ENCODE measurements at regions not wholly inside any gene's neighbourhood (a gene's known extent, or its start where the extent isn't known, plus 50 kb on each side); places are given as distances from the start of the nearest gene placed in this dataset.

DNA sequence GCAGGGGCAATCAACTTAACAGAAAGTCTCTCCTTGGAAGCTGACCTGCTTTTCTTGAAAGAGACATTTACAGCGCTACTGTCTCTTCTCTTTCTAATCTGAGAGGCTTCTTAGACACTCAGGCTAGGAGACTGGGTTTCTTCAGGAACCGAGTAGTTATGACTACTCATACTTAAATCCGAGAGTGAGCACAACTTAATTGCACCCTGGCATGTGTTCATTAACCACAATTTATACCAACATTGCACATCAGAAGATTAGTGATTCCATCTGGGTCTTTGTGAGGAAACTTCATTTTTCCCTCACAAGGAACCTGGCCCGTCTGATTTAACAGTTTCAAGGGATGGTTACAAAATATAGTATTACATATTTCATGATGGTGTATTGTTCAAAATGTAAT lies 176.9 kb downstream of the UBE2E3 start:
- DNase-seq (ENCODE audit: low read depth in 1 of 2, low spot score in 1 of 2), result no peak
- TF ChIP-seq JUND (IDR thresholded peaks at IDR 0.05; ENCODE audit: low read depth), result no peak
- in situ Hi-C loops (cut with HindIII; ENCODE audit: low pct_unique_long_range_greater_than_20kb, low sequenced_read_pairs), result no loop called here

DNA sequence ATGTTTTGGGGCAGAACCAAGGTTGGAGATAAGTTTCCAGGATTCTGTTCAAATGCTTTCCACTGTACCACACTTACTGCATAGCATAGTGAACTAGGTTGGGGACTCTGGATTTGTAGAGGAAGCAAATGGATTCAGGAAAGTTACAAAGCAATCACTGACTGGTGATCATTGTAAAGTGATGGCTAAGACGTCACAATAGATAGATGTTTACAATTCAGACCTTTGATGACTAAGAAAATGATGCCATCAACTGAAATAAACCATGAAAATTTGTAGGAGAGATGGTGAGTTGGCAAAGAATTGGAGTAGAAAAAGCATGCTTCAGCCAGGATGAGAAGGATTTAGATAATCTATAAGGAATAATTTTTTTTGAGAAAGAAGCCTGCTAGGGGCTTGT lies 178.0 kb downstream of the UBE2E3 start:
- DNase-seq (ENCODE audit: low read depth in 1 of 2, low spot score in 1 of 2), result no peak
- TF ChIP-seq JUND (IDR thresholded peaks at IDR 0.05; ENCODE audit: low read depth), result no peak
- in situ Hi-C loops (cut with HindIII; ENCODE audit: low pct_unique_long_range_greater_than_20kb, low sequenced_read_pairs), result no loop called here

DNA sequence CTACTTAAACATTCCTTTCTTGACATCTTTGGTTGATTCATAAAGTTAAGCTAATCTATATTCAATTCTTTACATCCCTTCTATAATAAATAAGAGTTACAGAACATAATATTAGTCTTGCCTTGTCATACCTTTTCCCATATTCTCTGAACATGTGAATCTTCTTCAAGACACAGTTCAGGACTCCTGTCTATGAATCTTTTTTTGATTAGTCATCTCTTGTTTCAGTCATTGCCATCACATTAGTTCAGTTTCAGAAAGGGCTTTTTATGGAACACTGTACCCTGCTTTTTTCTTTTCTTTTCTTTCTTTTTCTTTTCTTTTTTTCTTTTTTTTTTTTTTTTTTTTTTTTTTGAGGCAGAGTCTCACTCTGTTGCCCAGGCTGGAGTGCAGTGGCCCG lies 181.2 kb downstream of the UBE2E3 start:
- in situ Hi-C loops (cut with HindIII; ENCODE audit: low pct_unique_long_range_greater_than_20kb, low sequenced_read_pairs), result no loop called here
- DNase-seq (ENCODE audit: low read depth in 1 of 2, low spot score in 1 of 2), result no peak

DNA sequence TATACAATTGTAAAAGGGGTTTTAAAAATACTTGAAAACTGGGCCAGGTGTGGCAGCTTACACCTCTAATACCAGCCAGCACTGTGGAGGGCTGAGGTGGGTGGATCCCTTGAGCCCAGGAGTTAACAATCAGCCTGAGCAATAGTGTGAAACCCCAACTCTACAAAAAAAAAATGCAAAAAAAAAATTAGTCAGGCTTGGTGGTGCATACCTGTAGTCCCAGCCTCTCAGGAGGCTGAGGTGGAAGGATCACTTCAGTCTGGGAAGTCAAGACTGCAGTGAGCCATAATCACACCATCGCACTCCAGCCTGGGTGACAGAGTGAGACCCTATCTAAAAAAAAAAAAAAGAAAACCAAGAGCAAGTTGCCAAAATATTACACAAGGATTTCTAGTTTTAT lies 182.7 kb downstream of the UBE2E3 start:
- TF ChIP-seq JUND (IDR thresholded peaks at IDR 0.05; ENCODE audit: low read depth), result no peak

More for the DNA sequence above, 181.2 kb downstream of the UBE2E3 start:
- TF ChIP-seq JUND (IDR thresholded peaks at IDR 0.05; ENCODE audit: low read depth), result no peak

DNA sequence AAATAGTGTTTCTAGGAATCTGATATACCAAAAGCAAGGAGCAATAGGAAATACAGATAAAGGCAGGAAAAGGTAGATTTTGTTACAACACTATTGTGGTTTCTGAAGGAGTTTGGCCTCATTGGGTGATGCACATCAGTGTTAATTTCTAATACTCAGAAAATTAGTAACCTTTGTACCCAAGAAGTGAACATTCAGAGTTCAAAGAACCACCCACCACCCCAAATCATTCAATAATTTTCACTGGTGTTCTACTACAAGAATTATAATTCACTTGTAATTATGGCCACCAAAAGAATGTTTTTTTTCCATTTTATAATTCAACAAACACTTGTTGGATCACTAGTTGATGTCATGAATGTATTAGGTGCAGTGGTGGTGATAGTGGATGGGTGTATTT lies 183.3 kb downstream of the UBE2E3 start:
- no peak for TF ChIP-seq JUND (IDR thresholded peaks at IDR 0.05; ENCODE audit: low read depth)
- in situ Hi-C loops (cut with HindIII; ENCODE audit: low pct_unique_long_range_greater_than_20kb, low sequenced_read_pairs), result no loop called here
- no peak for DNase-seq (ENCODE audit: low read depth in 1 of 2, low spot score in 1 of 2)

More for the DNA sequence above, 182.7 kb downstream of the UBE2E3 start:
- in situ Hi-C loops (cut with HindIII; ENCODE audit: low pct_unique_long_range_greater_than_20kb, low sequenced_read_pairs), result no loop called here
- no peak for DNase-seq (ENCODE audit: low read depth in 1 of 2, low spot score in 1 of 2)

DNA sequence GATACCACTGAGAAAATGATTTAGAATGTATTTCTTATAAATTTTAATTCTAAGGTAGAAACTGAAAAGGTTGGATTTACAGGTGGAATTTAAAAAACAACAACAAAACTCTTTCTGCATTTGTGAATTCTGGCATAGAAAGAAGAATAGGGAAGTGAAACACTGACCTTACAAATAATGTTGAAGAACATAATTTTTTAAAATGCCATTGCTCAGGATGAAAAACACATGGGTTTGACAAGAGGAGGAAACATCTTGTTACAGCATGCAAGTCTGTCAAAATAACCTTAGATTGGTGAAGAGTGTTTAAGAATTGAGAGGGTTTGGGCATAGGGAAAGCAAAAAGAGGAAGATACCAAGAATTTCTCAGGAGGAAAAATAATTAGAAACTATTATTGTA lies 184.3 kb downstream of the UBE2E3 start:
- in situ Hi-C loops (cut with HindIII; ENCODE audit: low pct_unique_long_range_greater_than_20kb, low sequenced_read_pairs), result no loop called here
- DNase-seq (ENCODE audit: low read depth in 1 of 2, low spot score in 1 of 2), result no peak
- no peak for TF ChIP-seq JUND (IDR thresholded peaks at IDR 0.05; ENCODE audit: low read depth)

DNA sequence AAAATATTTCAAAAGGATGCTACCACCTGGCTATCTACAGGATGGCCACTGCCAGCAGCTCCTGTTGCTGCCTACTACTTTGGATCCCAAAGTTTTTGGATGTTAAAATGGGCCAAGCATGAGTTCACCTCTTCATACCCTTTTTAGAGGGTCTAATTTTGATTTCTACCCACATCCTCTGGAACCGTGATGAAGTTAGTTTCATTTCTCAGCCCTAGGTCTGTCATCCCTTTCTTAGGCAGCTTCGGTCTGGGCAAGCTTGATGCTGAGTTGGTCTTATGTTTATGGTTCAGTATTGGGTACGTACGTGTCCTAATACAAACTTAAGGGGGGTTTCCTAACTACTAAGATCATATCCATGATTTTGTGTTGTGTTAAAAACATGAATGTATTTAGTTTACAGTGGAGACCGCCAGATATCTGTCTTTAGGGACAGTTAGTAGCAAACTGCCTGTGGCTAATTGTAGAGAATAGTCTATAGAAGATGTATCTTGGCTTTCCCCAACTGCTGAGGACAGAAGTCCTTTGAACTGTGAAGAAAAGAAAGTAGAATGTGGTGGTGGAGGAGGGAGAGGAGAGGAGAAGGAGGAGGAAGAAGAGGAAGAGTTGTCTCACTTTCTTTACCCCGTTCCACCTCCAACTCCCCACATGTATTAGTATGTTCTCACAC lies 184.9 kb downstream of the UBE2E3 start:
- no peak for TF ChIP-seq JUND (IDR thresholded peaks at IDR 0.05; ENCODE audit: low read depth)
- in situ Hi-C loops (cut with HindIII; ENCODE audit: low pct_unique_long_range_greater_than_20kb, low sequenced_read_pairs), result no loop called here
- DNase-seq (ENCODE audit: low read depth in 1 of 2, low spot score in 1 of 2), result no peak

DNA sequence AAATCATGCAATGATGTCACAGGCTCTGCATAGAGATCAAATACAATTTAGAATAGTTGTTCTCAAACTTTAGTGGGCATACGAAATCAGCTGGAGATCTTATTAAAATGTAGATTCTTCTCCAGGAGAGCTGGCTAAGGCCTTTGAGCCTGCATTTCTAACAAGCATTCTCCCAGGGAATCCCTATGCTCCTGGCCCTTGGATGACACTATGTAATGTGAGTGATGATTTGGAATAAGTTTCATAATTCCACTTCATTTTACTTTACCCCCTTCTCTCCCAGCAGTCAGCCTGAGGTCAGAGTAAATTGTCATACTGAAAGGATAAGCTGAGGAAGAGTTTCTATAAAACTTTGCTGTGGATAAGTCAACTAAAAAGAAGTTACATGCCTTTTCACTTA lies 189.1 kb downstream of the UBE2E3 start:
- in situ Hi-C loops (cut with HindIII; ENCODE audit: low pct_unique_long_range_greater_than_20kb, low sequenced_read_pairs), result no loop called here
- no peak for DNase-seq (ENCODE audit: low read depth in 1 of 2, low spot score in 1 of 2)
- TF ChIP-seq JUND (IDR thresholded peaks at IDR 0.05; ENCODE audit: low read depth), result no peak

DNA sequence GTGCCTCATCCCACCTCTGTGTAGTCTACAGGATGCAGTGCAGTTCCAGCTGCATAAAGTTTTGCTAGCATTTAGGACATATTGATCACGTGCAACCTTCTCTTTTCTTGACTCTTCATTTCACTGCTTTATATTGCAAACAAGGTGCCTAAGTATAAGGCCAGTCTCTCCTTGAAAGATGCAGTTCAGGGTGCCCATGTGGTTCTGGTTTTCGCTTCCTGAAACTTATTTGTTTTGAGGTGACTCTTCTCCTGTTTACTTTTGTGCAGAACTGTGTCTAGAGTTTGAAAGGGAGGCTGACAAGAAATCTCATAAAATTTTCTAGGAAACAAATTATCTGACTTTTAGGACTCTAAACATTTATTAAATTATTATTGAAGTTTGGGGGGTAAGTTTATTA lies 189.9 kb downstream of the UBE2E3 start:
- no peak for DNase-seq (ENCODE audit: low read depth in 1 of 2, low spot score in 1 of 2)
- TF ChIP-seq JUND (IDR thresholded peaks at IDR 0.05; ENCODE audit: low read depth), result no peak
- in situ Hi-C loops (cut with HindIII; ENCODE audit: low pct_unique_long_range_greater_than_20kb, low sequenced_read_pairs), result no loop called here

DNA sequence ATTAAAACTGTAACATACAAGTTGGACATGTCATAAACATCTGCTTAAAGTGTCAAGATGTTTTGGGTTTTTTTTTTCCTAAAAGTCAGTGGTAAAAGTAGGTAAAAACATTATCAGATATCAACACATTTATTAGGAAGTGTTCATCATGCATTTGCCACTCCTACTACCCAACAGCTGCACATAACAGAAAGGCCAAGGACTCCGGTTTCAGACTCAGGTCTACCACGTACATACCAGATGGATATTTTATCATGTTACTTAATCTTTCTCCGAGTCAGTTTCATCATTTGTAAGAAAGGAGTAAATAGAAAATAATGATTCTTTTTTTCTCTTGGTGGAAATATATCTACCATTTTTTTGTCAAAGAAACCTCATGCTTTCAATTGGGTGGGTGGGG lies 192.3 kb downstream of the UBE2E3 start:
- TF ChIP-seq JUND (IDR thresholded peaks at IDR 0.05; ENCODE audit: low read depth), result no peak
- DNase-seq (ENCODE audit: low read depth in 1 of 2, low spot score in 1 of 2), result no peak
- in situ Hi-C loops (cut with HindIII; ENCODE audit: low pct_unique_long_range_greater_than_20kb, low sequenced_read_pairs), result no loop called here

DNA sequence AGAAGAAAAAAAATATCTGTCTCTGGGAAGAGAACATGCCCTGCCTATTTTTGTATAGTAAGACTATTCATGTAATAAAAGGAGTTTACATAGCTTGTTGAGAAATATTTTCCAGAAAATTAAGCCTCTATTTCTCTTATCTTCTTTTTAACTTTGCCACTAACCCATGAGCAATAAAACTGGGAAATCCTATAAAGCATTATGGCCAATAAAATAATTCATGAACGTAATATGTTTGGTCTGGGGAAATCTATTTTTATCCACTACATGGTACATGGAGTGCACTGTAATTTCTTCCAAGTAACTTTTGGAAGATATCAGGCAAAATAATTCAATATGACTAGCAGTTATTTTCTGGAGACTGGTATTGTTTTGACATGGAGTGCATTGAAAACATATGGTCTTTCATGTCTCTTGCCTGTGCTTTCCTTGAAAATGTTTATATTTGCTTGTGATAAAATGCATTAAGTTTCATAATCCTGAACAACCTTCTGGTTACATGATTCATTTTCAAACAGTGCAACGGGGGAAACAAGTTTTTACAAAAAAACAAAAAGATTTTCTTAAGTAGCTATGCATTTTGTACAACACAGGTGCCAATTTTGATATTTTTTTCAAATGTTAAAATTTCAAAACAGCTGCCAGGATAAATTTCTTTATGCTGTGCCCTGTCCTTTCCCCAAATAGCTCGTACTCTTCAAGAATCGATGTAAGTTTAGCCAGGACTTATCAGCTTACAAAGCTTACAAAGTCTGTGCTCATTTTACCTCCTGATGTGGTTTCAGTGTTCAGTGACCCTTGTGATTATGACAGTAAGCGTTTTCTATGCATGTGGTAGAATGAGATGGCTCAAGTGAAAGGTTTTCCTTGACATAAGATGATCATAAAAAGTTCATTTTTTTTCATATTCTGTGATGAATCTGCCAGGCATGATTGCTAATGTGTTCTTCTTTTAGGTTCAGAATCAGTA lies 194.5 kb downstream of the UBE2E3 start:
- DNase-seq (ENCODE audit: low read depth in 1 of 2, low spot score in 1 of 2), result no peak
- in situ Hi-C loops (cut with HindIII; ENCODE audit: low pct_unique_long_range_greater_than_20kb, low sequenced_read_pairs), result no loop called here
- TF ChIP-seq JUND (IDR thresholded peaks at IDR 0.05; ENCODE audit: low read depth), result no peak

DNA sequence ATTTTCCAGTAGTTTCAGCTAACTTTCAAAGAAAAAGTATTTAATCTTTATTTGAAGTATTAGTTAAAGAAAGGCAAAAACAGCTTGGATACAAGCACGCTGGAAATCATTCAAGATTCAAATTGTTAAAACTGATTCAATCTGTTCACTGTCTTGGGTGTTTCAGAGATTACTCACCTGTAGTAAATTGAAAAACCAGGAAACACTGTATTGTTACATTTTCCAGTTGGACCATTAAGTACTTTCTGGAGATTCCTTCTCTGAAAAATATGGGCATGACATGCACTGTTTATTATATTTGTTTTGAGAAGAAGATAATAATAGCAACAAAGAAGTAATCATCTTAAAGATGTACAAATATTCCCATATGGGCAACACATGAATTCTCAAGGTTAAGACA lies 196.1 kb downstream of the UBE2E3 start:
- no peak for DNase-seq (ENCODE audit: low read depth in 1 of 2, low spot score in 1 of 2)
- in situ Hi-C loops (cut with HindIII; ENCODE audit: low pct_unique_long_range_greater_than_20kb, low sequenced_read_pairs), result no loop called here
- no peak for TF ChIP-seq JUND (IDR thresholded peaks at IDR 0.05; ENCODE audit: low read depth)

DNA sequence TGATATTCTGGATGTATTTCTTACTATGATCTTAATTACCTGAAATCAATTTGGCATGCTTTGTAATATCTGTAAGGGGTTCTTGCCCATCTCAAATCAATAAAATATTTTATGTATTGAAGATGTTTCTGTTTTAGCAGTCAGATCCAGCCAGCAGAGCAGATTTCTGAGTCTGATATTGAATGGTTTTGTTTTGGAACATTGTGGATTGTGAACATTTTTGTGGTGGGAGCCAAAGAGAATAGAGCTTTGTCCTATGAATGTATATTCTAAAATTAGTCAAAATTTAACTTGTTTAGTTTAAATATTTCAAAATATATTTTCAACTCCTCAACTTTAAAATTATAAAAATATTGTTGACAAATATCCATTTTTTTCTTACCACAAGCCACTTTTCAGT lies 197.0 kb downstream of the UBE2E3 start:
- no peak for TF ChIP-seq JUND (IDR thresholded peaks at IDR 0.05; ENCODE audit: low read depth)
- no peak for DNase-seq (ENCODE audit: low read depth in 1 of 2, low spot score in 1 of 2)
- in situ Hi-C loops (cut with HindIII; ENCODE audit: low pct_unique_long_range_greater_than_20kb, low sequenced_read_pairs), result no loop called here
